WTC11 (cell line): ENCODE measurements at regions not wholly inside any gene's neighbourhood (a gene's known extent, or its start where the extent isn't known, plus 50 kb on each side); places are given as distances from the start of the nearest gene placed in this dataset.

Experiments
- CTCF ChIP-seq: fragments of 200-600 bp; IDR thresholded peaks from 2 replicates; pipeline ENCODE4 v1.8.0; 2022; ENCODE audit warnings: antibody characterized with exemption
- GABPB1 ChIP-seq: sonication (generic); formaldehyde crosslinking; IDR thresholded peaks from 2 replicates; pipeline ENCODE4 v1.8.1; 2023; ENCODE audit warnings: mild to moderate bottlenecking, missing genetic modification reagents

- no peak for TF ChIP-seq CTCF
- TF ChIP-seq GABPB1, result no peak
Observed at GRCh38 chr2:81706856-81707255, 1402.3 kb upstream of the LRRTM1 start.
